CMK (cell line): ENCODE measurements at regions not wholly inside any gene's neighbourhood (a gene's known extent, or its start where the extent isn't known, plus 50 kb on each side); places are given as distances from the start of the nearest gene placed in this dataset.
"Not testable (repeated sequence)": the region's sequence is repeated elsewhere in the genome, so short reads cannot be mapped to it uniquely, and the experiment has no call there.

Experiments
- DNase-seq: peaks from one replicate; pipeline ENCODE4 v3.0.0-alpha.2; 2010; ENCODE audit warnings: low read depth

- DNase-seq = no peak
Measured at GRCh38 chr6:9708600-9708999, 706.3 kb downstream of the TFAP2A start.

GRCh38 chr6:9704989-9705388, 709.9 kb downstream of the TFAP2A start:
- DNase-seq = no peak

GRCh38 chr6:9702914-9703313, 712.0 kb downstream of the TFAP2A start:
- no peak for DNase-seq

- DNase-seq = no peak
Measured at GRCh38 chr6:9699888-9700287, 715.0 kb downstream of the TFAP2A start.

- DNase-seq = no peak
Measured at GRCh38 chr6:9697263-9697931, 717.5 kb downstream of the TFAP2A start.

GRCh38 chr6:9690388-9690787, 724.5 kb downstream of the TFAP2A start:
- DNase-seq = no peak

GRCh38 chr6:9680727-9681126, 734.1 kb downstream of the TFAP2A start:
- DNase-seq = not testable (repeated sequence)

GRCh38 chr6:9675122-9675521, 739.8 kb downstream of the TFAP2A start:
- no peak for DNase-seq

GRCh38 chr6:9659848-9660247, 755.0 kb downstream of the TFAP2A start:
- DNase-seq = no peak

- DNase-seq = no peak
Measured at GRCh38 chr6:9657994-9658393, 756.9 kb downstream of the TFAP2A start.

GRCh38 chr6:9647599-9647998, 767.3 kb downstream of the TFAP2A start:
- DNase-seq = no peak

GRCh38 chr6:9647071-9647445, 767.8 kb downstream of the TFAP2A start:
- no peak for DNase-seq

GRCh38 chr6:9646342-9647070, 768.4 kb downstream of the TFAP2A start:
- no peak for DNase-seq

GRCh38 chr6:9638861-9639260, 776.0 kb downstream of the TFAP2A start:
- DNase-seq = no peak

- no peak for DNase-seq
Measured at GRCh38 chr6:9634776-9635175, 780.1 kb downstream of the TFAP2A start.

GRCh38 chr6:9632026-9632425, 782.8 kb downstream of the TFAP2A start:
- DNase-seq = no peak

GRCh38 chr6:9628819-9629218, 786.1 kb downstream of the TFAP2A start:
- DNase-seq = no peak

- no peak for DNase-seq
Measured at GRCh38 chr6:9627916-9628315, 787.0 kb downstream of the TFAP2A start.

GRCh38 chr6:9623985-9624384, 790.9 kb downstream of the TFAP2A start:
- no peak for DNase-seq

- no peak for DNase-seq
Measured at GRCh38 chr6:9623228-9623832, 791.5 kb downstream of the TFAP2A start.

GRCh38 chr6:9621276-9621675, 793.6 kb downstream of the TFAP2A start:
- no peak for DNase-seq

- DNase-seq = no peak
Measured at GRCh38 chr6:9620687-9621086, 794.2 kb downstream of the TFAP2A start.

- DNase-seq = no peak
Measured at GRCh38 chr6:9620263-9620662, 794.6 kb downstream of the TFAP2A start.
